HG03135 (cell line): ENCODE measurements at regions not wholly inside any gene's neighbourhood (a gene's known extent, or its start where the extent isn't known, plus 50 kb on each side); places are given as distances from the start of the nearest gene placed in this dataset.
"Not testable (repeated sequence)": the region's sequence is repeated elsewhere in the genome, so short reads cannot be mapped to it uniquely, and the experiment has no call there.

Source experiments
- ATAC-seq: cut with Tn5 transposase; IDR thresholded peaks from one replicate; pipeline ENCODE4 v1.9.1; 2021; ENCODE audit warnings: mild to moderate bottlenecking, moderate library complexity; ENCODE audit not compliant: unreplicated experiment

- no peak for ATAC-seq
These were observed 807.1 kb downstream of the KCNJ2 start for GRCh38 chr17:70976447-70976846.

GRCh38 chr17:70984873-70985272 lies 815.5 kb downstream of the KCNJ2 start:
- ATAC-seq: no peak

- ATAC-seq: peak; percentile 57
These were observed 818.6 kb downstream of the KCNJ2 start for GRCh38 chr17:70987867-70988340.

GRCh38 chr17:70988622-70989021 lies 819.3 kb downstream of the KCNJ2 start:
- no peak for ATAC-seq

- ATAC-seq: no peak
These were observed 819.9 kb downstream of the KCNJ2 start for GRCh38 chr17:70989280-70989679.

- ATAC-seq: no peak
These were observed 824.9 kb downstream of the KCNJ2 start for GRCh38 chr17:70994194-70994593.

GRCh38 chr17:70995997-70996396 lies 826.7 kb downstream of the KCNJ2 start:
- no peak for ATAC-seq

GRCh38 chr17:71003736-71004135 lies 834.4 kb downstream of the KCNJ2 start:
- ATAC-seq: no peak

GRCh38 chr17:71004413-71004812 lies 835.1 kb downstream of the KCNJ2 start:
- ATAC-seq: no peak

- no peak for ATAC-seq
These were observed 842.1 kb downstream of the KCNJ2 start for GRCh38 chr17:71011391-71011790.

- ATAC-seq: no peak
These were observed 850.4 kb downstream of the KCNJ2 start for GRCh38 chr17:71019699-71020098.

- ATAC-seq: no peak
These were observed 853.4 kb downstream of the KCNJ2 start for GRCh38 chr17:71022758-71023157.

GRCh38 chr17:71023249-71024030 lies 854.1 kb downstream of the KCNJ2 start:
- ATAC-seq: no peak

GRCh38 chr17:71024172-71024571 lies 854.8 kb downstream of the KCNJ2 start:
- ATAC-seq: no peak

GRCh38 chr17:71024969-71025368 lies 855.6 kb downstream of the KCNJ2 start:
- no peak for ATAC-seq

- no peak for ATAC-seq
These were observed 859.9 kb downstream of the KCNJ2 start for GRCh38 chr17:71029246-71029645.

GRCh38 chr17:71031286-71031685 lies 862.0 kb downstream of the KCNJ2 start:
- ATAC-seq: not testable (repeated sequence)

- no peak for ATAC-seq
These were observed 863.5 kb downstream of the KCNJ2 start for GRCh38 chr17:71032746-71033273.

GRCh38 chr17:71033336-71033735 lies 864.0 kb downstream of the KCNJ2 start:
- no peak for ATAC-seq

- no peak for ATAC-seq
These were observed 865.9 kb downstream of the KCNJ2 start for GRCh38 chr17:71035226-71035625.

- no peak for ATAC-seq
These were observed 868.1 kb downstream of the KCNJ2 start for GRCh38 chr17:71037386-71037785.

- no peak for ATAC-seq
These were observed 870.1 kb downstream of the KCNJ2 start for GRCh38 chr17:71039391-71039790.

GRCh38 chr17:71052971-71053370 lies 883.6 kb downstream of the KCNJ2 start:
- no peak for ATAC-seq
